ENCODE measurements at regions not wholly inside any gene's neighbourhood (a gene's known extent, or its start where the extent isn't known, plus 50 kb on each side); places are given as distances from the start of the nearest gene placed in this dataset.

DNA sequence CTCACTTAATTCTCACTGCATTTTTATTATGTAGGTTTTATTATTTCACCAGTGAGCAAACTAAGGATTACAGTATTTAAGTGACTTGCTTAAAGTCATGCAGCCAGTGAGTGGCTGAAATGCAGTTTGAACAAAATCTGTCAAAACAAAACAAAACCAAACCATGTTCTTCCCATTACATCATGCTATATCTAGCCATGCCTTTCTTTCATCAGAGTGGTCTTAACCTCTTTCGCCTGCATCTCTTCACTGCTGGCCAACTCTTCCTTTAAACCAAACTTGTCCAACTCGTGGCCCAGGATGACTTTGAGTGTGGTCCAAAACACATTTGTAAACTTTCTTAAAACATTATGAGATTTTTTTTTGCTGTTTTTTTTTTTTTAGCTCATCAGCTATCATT is 223.2 kb downstream of the PCDH7 start:
- no peak for DNase-seq

DNA sequence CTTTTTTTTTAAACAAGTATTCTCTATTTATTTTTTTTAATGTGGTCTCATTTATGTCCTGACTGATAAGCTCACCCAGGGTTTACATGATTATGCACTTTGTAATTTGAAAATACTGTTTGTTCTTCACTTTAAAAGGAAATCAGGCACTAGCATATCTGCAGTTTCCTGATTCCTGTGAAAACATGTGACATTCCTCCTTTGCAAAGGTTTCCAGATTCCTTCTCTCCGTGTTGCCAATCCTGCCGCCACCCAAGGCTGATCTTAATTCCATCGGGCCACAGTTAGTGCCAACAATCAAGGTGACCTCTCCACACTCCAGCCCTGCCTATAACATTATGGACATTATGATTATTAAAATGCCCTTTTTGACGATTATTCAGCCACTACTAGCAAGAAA is 225.4 kb downstream of the PCDH7 start:
- DNase-seq = no peak

- no peak for DNase-seq
Observed at GRCh38 chr4:30946288-30946687, 226.1 kb downstream of the PCDH7 start.

- no peak for DNase-seq
Observed at GRCh38 chr4:30948653-30949052, 228.5 kb downstream of the PCDH7 start.

- DNase-seq = no peak
Observed at GRCh38 chr4:30950737-30951136, 230.6 kb downstream of the PCDH7 start.

DNA sequence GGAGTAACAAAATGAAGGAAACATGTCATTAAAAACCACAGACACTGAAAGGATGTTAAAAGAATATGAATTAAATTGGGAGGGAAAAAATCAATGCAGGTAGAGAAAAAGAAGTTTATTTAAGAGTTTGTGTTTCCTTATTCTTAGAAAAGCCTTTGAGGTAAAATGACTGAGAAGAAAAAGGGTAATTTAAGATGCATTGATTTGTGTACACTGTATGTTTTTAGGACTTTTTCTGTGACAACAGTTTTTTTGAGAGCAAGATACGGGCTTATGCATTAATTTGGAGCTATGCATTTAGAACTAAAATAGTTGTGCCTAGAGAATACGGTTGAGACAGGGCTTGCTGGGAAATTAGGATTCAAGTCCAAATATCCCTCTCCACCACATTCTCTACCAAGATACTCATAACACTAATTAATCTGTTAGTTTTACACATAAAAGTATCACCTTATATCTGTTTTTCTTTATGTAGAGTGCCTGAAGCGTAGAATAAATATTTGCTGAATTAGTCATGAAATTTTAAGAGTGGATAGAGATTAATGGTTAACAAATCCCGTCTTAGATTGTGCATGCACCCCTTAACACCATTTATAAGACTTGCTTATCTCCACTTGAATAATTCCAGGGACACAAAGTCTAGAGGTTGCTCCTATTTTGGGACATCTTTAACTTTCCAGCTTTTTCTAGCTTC is 232.5 kb downstream of the PCDH7 start:
- DNase-seq = no peak

GRCh38 chr4:30953799-30954198 is 233.6 kb downstream of the PCDH7 start:
- no peak for DNase-seq

GRCh38 chr4:30956916-30957315 is 236.7 kb downstream of the PCDH7 start:
- no peak for DNase-seq

DNA sequence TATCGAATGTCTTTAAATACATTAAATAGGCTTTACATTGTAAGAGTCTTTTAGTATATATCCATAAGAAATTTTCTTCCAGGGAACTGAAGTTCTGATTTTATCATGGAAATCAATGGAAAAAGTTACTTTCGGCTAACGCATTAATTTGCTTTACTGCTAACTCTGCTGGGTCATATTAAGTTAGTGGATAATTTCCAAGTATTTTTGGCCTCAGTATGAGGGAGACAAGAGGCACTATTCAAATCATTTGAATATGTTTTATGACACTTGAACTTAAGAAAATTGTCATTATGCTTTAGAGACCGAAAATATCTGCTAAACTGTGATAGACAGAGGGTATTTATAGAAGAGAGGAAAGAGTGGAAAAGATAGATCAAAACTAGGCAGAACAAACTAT is 237.5 kb downstream of the PCDH7 start:
- DNase-seq = no peak

GRCh38 chr4:30959781-30960485 is 239.8 kb downstream of the PCDH7 start:
- DNase-seq = no peak

GRCh38 chr4:30962939-30963338 is 242.8 kb downstream of the PCDH7 start:
- no peak for DNase-seq

DNA sequence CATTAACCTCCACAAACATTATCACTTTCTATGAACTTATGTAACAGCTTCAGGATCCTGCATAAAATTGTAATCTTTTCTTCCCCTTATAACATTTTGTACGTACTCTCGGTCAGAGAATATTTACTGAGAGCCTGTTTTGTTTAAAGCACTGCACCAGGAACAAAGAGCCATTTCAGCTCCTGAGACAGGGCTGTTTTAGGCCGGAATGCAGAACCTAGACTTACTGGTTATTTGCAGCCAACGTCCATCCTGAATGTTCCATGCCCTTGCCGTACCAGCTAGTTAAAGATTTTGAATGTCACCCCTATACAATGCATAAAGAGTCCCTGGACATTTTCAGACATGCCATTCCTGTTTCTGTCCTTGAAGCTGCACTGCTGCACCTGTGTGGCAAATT is 248.8 kb downstream of the PCDH7 start:
- no peak for DNase-seq

DNA sequence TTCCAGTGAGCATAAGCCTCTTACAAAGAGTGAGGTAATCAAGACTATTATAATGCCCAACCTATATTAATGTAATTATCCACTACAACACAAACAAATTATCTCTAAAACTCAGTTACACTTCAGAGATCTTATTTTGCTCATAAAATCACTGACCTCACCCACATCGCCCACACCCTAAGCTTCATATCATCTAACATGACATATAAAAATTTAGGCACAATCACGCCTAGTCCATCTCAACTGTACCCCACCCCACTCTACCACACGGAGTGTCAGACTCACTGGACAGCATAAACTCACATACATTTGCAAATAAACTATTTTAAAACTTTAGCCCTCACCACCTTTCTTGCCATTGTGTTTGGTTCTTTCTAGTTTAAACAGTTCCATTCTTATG is 252.4 kb downstream of the PCDH7 start:
- no peak for DNase-seq

GRCh38 chr4:30973993-30974392 is 253.8 kb downstream of the PCDH7 start:
- DNase-seq = no peak

GRCh38 chr4:30979402-30979801 is 259.2 kb downstream of the PCDH7 start:
- no peak for DNase-seq

- DNase-seq = no peak
Observed at GRCh38 chr4:30989508-30989907, 269.3 kb downstream of the PCDH7 start.

DNA sequence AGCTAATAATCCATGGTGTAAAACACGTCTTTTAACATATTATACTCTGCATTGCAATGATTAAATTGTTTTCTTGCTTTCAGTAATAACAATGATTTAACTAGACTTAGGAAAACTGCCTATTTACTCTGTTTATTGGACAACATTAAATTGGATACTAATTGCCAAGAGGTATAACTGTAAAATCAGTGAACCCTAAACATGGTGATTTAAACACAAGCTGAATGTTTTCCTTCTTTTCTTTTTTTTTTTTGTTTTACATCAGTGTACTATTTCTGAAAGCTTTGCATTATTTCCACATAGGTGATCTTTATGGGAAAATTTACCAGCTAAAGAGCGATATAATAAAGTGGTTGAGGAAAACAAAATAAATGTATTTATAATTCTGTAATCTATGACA is 276.7 kb downstream of the PCDH7 start:
- DNase-seq = no peak

DNA sequence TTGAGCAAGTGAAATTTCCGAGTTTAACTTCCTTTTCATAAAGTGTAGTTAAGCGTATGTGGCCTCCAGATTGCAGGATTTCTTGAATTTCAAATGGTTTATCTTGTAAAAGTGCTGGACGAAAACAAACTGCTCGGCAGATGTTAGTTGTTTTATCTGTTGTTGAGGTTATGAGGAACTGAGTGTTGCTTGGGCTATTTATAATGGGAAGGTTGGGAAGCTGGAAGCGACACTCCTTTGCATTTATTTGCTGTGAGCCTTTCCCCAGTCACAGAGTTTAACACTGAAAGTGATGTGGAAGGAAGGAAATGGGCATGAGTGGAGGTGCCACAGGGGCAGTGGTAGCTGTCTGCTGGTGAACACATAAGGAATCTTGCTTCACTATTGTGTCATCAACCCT is 284.9 kb downstream of the PCDH7 start:
- DNase-seq = no peak

GRCh38 chr4:31007858-31008257 is 287.7 kb downstream of the PCDH7 start:
- DNase-seq = no peak

DNA sequence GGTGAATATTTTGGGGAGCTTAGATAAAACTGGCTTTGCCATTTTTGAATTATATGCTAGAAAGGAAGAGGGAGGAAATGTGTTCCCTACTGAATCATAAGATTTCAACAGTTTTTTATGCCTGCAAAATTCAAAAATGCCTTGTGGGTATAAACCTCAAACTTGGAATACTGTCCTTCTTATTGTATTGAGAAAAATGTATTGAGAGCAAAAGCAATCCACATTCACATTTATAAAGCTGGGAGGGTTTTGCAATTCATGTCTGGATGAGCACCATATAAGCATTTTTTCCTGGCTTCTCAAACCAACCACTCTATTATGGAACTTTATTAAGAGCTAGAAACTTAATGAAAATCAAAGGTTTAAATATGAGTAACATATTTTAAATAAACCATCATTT is 289.8 kb downstream of the PCDH7 start:
- no peak for DNase-seq

DNA sequence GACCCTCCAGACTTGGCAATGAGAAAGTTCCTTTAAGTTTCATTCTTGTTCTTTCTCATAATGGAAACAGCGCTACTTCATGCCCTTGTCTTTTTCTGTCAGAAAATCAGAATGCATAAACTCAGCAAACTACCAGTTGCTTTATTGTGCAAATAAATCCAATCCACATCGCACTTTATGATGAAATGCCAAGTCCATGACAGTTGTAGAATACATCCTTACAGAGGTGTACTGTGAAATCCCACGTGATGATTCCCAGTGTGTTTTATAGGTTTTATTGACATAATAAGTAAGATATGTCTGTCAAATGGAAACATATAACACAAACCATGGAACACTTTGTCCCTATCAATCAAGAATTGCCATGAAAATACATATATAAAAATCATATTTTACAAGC is 295.0 kb downstream of the PCDH7 start:
- DNase-seq = no peak

- no peak for DNase-seq
Observed at GRCh38 chr4:31016322-31017061, 296.3 kb downstream of the PCDH7 start.

DNA sequence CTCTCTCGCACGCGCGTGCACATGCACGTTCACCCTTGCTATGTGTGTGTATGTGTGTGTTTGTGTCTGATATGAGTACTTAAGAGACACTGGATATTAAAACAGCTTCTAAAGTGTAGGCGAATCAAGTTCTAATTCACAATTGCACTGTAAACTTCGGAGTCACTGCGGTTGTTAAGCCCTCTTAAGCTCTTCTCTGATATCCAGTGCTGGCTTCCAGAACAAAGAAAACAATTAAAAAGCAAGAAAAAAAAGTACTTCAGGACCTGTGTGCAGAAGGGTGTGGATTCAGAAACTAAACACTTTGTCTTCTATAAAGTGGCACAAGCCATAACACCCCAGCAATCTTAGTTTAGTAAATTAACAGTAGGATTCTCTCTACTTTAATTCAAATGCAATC is 300.2 kb downstream of the PCDH7 start:
- DNase-seq = no peak

DNA sequence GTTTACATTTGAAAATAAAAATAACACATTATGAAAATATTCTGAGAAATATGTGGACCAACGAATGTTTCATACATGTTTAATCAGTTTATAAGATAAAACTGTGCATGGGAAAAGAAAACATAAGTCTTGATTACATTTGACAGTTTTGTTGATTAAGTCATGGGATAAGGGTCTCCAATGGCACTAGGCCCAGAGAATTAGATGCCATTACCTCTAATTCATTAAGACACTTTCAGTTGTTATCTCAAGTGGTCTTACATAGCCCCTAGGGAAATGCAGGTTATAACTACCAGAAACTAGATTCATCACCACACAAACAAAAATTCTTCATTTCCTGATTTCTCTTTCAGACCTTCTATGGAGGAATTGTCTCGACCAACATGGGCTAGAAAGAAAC is 300.8 kb downstream of the PCDH7 start:
- DNase-seq = no peak

All from COR-L47 (cell line).